Calu3 (cell line): ENCODE measurements at regions not wholly inside any gene's neighbourhood (a gene's known extent, or its start where the extent isn't known, plus 50 kb on each side); places are given as distances from the start of the nearest gene placed in this dataset.
"Not testable (repeated sequence)": the region's sequence is repeated elsewhere in the genome, so short reads cannot be mapped to it uniquely, and the experiment has no call there.

Source experiments
- BruUV-seq: library from RNA; stranded (reverse); fragments of 400-500 nt; replicated peaks from 2 replicates; lab custom pipeline; 2021; lab: Mats Ljungman, UMichigan
- CTCF ChIA-PET: fragments of 300-600 bp; sonication (Branson Sonifier 250); formaldehyde crosslinking; loops from one replicate; lab custom pipeline; 2022; ENCODE audit warnings: antibody characterized with exemption; lab: Charles Lee
- DNase-seq: peaks from one replicate; pipeline ENCODE4 v3.0.0; 2022
- H3K27ac Mint-ChIP-seq: one replicate; pipeline ENCODE4 v1.8.0; 2022; ENCODE audit warnings: mixed read lengths; ENCODE audit not compliant: unreplicated experiment
- H3K27me3 Mint-ChIP-seq: one replicate; pipeline ENCODE4 v1.8.0; 2022; ENCODE audit warnings: mixed read lengths; ENCODE audit not compliant: unreplicated experiment
- H3K36me3 Mint-ChIP-seq: one replicate; pipeline ENCODE4 v1.8.0; 2022; ENCODE audit warnings: mild to moderate bottlenecking, moderate library complexity, mixed read lengths; ENCODE audit not compliant: insufficient read depth, unreplicated experiment
- H3K4me1 Mint-ChIP-seq: one replicate; pipeline ENCODE4 v1.8.0; 2022; ENCODE audit warnings: mild to moderate bottlenecking, low read depth, mixed read lengths; ENCODE audit not compliant: unreplicated experiment
- H3K4me3 Mint-ChIP-seq: one replicate; pipeline ENCODE4 v1.8.0; 2022; ENCODE audit warnings: mild to moderate bottlenecking, low read depth, moderate library complexity, mixed read lengths; ENCODE audit not compliant: unreplicated experiment
- H3K9me3 Mint-ChIP-seq: one replicate; pipeline ENCODE4 v1.8.0; 2022; ENCODE audit warnings: low read depth, mixed read lengths; ENCODE audit not compliant: unreplicated experiment
- CTCF ChIP-seq: fragments of 200-600 bp; IDR thresholded peaks from one replicate; pipeline ENCODE4 v1.8.0; 2022; ENCODE audit warnings: antibody characterized with exemption; ENCODE audit not compliant: unreplicated experiment
- intact Hi-C: fragments of 100-400 bp; cut with micrococcal nuclease; formaldehyde crosslinking; loops from one replicate; pipeline ENCODE4 v1.10.0; 2022; ENCODE audit not compliant: unreplicated experiment

GRCh38 chr4:82124365-82124764 lies 249.4 kb downstream of the HNRNPD start:
- CTCF ChIA-PET, result interaction anchor here (0.6 kb wide), 1 partner anchor 19 kb away, joined by 3 read pairs; no protein-coding TSS in a partner anchor
- BruUV-seq, result no TSS peak
- intact Hi-C loops, result no loop called here
- Mint-ChIP-seq H3K27ac (no peak overlapping the region), H3K9me3 (no peaks in the 10 kb centered on the region), H3K27me3 (no peaks in the 10 kb centered on the region), H3K36me3 (no peaks in the 10 kb centered on the region), H3K4me1 (no peaks in the 10 kb centered on the region), H3K4me3 (no peak overlapping the region)
- DNase-seq, result no peak
- no peak for TF ChIP-seq CTCF

- Mint-ChIP-seq H3K9me3 (no peaks in the 10 kb centered on the region), H3K4me1 (no peaks in the 10 kb centered on the region), H3K27me3 (no peaks in the 10 kb centered on the region), H3K36me3 (no peaks in the 10 kb centered on the region), H3K4me3 (no peak overlapping the region), H3K27ac (no peak overlapping the region)
- CTCF ChIA-PET, result interaction anchor here (0.6 kb wide), 1 partner anchor 20 kb away, joined by 3 read pairs; no protein-coding TSS in a partner anchor
- no peak for TF ChIP-seq CTCF
- DNase-seq, result no peak
- intact Hi-C loops, result no loop called here
- BruUV-seq, result no TSS peak
Measured at GRCh38 chr4:82123934-82124333, 249.9 kb downstream of the HNRNPD start.

- H3K27ac Mint-ChIP-seq, H3K9me3 Mint-ChIP-seq, intact Hi-C loops, H3K4me3 Mint-ChIP-seq, H3K36me3 Mint-ChIP-seq, H3K27me3 Mint-ChIP-seq, CTCF ChIA-PET, DNase-seq, BruUV-seq: not testable (repeated sequence)
- peaks cover 11% of the 10 kb centered on the region for H3K4me1 Mint-ChIP-seq
Measured at GRCh38 chr4:82115183-82115582, 258.6 kb downstream of the HNRNPD start.

GRCh38 chr4:82108506-82108905 lies 265.3 kb downstream of the HNRNPD start:
- intact Hi-C loops, result no loop called here
- no peak for TF ChIP-seq CTCF
- Mint-ChIP-seq H3K27ac (no peak overlapping the region), H3K36me3 (no peaks in the 10 kb centered on the region), H3K27me3 (no peaks in the 10 kb centered on the region), H3K9me3 (no peaks in the 10 kb centered on the region), H3K4me3 (no peak overlapping the region), H3K4me1 (no peaks in the 10 kb centered on the region)
- BruUV-seq, result no TSS peak
- CTCF ChIA-PET, result no interaction called here
- no peak for DNase-seq

- no peak overlapping the region for H3K27ac Mint-ChIP-seq
- no peaks in the 10 kb centered on the region for H3K27me3 Mint-ChIP-seq
- no peaks in the 10 kb centered on the region for H3K9me3 Mint-ChIP-seq
- intact Hi-C loops, result no loop called here
- H3K4me1 Mint-ChIP-seq, result no peaks in the 10 kb centered on the region
- DNase-seq, result no peak
- CTCF ChIA-PET, result no interaction called here
- TF ChIP-seq CTCF, result no peak
- H3K4me3 Mint-ChIP-seq, result no peak overlapping the region
- no TSS peak for BruUV-seq
- no peaks in the 10 kb centered on the region for H3K36me3 Mint-ChIP-seq
Measured at GRCh38 chr4:82104578-82104977, 269.2 kb downstream of the HNRNPD start.
